HG03097 (cell line): ENCODE measurements at regions not wholly inside any gene's neighbourhood (a gene's known extent, or its start where the extent isn't known, plus 50 kb on each side); places are given as distances from the start of the nearest gene placed in this dataset.

Experiments used
- ATAC-seq: cut with Tn5 transposase; IDR thresholded peaks from one replicate; pipeline ENCODE4 v1.9.1; 2021; ENCODE audit not compliant: unreplicated experiment, low FRiP score

DNA sequence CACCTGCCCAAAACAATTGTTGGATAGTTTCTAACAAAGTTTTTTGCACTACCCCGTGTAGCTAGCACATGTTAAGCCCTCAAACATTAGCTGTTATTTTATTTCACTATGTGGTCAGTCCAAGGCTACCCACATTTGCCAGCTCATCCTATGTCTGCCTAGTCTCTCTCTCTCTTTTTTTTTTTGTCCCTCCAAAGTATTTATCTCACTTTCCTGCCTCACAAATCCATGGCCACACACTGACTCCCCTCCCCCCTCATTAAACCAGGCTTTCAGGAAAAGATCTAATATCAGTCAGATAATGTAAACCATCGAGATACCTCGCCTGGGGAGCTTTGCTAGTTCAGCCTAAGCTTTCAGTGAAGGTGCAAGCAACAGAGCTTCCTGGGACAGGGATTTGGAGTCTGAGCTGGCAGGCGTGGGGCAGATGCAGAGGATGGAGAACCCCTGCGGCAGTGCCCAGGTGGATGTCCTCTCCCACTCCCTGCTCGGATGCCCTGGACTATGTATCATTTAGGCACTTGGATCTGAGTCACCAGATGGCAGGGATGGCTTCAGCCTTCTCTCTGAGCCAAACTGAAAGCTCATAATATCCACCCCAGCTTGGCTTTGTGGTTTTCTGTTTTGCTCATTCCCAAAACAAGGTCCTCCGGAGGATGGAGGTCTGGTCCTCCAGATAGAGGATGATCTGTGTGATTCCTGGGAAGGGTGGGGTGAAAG lies 73.7 kb upstream of the FOXF1 start:
- ATAC-seq: no peak

DNA sequence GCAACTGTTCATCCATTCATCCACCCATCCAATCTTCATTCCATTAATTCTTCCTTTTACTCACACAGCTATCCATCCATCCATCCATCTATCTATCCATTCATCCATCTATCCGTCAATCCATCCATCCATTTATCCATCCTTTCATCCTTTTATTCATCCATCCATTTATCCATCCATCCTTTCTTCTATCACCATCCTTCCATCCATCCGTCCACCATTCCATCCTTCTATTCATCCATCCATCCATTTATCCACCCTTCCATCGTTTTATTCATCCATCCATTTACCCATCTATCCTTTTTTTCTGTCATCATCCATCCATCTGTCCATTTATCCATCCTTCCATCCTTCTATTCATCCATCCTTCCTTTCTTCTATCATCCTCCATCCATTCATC lies 73.0 kb upstream of the FOXF1 start:
- ATAC-seq: no peak

- ATAC-seq: no peak
Measured at GRCh38 chr16:86442703-86443102, 67.6 kb upstream of the FOXF1 start.

GRCh38 chr16:86443508-86444147 lies 66.7 kb upstream of the FOXF1 start:
- ATAC-seq: no peak

DNA sequence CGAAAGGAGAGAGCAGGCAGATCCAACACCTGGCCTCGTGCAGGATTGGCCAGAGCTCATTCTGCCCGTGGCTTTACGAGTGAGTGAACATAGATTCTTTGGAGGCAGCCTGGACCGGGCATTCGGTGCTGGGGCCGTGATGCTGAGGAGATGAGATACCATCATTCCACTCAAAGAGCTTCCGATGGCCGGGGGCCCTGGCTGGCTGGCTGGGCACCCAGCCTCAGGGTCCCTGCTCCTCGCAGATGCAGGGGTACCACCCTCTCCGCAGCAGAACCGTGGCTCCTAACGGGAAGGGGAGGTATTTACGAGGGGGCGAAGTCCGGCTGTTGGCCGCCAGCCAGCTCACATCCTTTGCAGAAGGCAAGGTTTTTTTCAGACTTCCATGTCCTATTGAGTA lies 66.1 kb upstream of the FOXF1 start:
- no peak for ATAC-seq

- no peak for ATAC-seq
Measured at GRCh38 chr16:86444661-86445060, 65.7 kb upstream of the FOXF1 start.

DNA sequence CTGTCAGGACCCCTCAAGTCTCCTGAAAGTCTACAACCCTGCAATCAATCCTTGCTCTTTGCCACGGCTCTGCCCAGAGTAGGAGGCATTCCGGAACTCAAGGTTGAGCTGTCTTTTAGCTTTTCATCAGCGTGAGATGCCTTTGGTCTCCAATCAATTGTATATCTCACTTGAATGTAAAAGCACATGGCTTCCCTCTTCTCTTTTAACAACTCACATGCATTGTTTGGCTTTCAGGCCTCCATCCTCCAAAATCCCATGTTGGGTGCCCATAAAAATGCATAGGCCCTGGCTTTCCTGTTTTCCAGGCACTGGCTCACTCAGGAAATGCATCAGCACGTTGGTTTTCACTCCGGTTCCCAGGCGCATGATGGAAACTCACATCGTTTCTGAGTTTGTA lies 64.0 kb upstream of the FOXF1 start:
- ATAC-seq: no peak

GRCh38 chr16:86447228-86447627 lies 63.1 kb upstream of the FOXF1 start:
- no peak for ATAC-seq

- ATAC-seq: no peak
Measured at GRCh38 chr16:86448306-86448890, 61.9 kb upstream of the FOXF1 start.

DNA sequence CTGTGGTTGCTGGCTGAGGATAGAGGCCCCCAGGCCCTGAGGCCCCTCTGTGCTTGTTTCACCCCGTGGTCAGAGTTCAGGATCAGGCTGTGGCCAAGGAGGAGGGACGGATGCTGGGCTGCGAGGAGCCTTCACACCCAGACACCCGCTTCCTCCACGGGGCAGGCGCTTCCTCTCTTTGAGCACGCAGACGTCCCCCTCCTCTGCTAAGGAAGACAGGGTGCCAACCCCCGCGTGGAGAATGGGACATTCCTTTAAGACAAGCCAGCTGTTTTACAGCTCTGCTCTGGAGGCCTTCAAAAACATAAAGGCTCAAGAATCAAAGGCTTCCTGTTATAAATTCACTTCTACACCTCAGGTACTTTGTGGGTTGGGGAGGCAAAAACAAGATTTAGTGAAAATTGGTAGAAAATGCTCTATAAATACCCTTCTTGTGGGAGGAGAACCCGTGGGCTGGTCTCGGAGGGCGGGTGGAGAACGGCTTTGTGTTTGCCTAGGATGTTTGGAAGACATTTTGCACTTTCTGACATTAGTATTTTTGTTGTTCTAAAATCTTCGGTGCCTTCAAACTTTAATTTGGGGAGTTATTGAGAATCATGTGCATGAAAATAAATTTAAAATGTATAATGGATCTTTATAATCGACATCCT lies 60.8 kb upstream of the FOXF1 start:
- no peak for ATAC-seq

DNA sequence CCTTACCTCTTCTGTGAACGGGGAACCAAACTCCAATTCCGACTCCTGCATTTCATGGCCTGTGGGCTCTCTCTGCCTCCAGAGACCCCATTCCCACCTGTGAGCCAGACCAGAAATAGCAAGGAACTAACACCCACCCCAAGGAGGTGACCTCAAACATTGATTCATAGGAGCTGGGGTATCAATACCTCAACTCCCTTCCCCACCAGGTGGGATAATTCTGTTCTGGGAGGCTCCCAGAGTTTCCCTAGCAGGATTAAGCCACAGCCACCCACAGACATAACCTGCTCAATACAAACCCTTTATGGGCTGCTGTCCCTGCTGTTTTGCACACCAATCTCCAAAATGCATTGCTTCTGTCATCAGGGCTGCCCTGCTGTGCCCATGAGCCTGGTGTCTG lies 59.6 kb upstream of the FOXF1 start:
- ATAC-seq: no peak

DNA sequence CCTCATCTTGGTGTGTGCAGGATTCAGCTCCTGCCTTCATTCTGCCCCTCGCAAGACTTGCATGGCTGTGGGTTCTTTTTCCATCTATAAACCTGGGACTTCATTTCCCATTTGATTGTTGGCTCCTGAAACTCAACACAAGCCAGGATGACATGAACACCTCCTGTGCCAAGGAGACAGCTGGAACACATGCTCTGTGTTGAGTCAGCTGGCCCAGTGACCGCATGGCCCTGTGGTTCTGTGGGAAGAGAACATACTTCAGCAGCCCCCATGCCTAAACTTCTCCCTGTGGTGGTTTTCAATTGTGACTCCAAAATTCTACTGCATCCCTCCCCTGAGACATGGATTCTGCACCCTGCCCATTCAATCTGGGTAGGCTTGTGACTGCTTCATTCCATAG lies 57.9 kb upstream of the FOXF1 start:
- ATAC-seq: no peak

GRCh38 chr16:86455116-86455515 lies 55.2 kb upstream of the FOXF1 start:
- ATAC-seq: no peak

- no peak for ATAC-seq
Measured at GRCh38 chr16:86455640-86456039, 54.7 kb upstream of the FOXF1 start.

DNA sequence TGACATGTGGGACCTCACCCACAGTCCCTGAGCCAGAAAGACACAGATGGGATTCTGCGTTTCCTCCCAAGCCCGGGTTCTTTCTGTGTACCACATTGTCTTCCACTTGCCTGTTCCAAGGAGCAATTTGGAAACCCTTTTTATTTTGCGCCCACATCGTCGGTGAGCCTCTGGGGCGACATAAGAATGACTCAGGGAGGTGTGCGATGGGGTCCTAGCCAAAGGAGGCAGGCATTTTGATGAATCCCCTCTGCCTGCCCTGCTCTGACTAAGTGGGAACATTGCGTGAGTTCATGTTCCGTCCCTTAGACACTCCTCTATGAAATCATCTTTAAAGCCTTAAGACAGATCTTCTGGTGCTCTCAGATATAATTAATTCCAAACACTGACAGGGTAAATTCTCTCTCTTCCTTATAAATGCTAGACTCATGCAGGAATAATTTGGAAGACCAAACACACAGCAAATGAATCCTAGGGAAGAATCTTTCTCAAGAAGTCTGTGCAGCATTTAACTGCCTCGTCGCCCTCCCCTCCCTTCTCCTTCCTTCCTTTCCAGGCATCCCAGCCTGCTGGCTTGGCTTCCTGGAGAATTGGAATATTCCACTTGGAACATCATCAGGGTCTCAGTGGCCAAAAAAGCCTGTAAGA lies 52.7 kb upstream of the FOXF1 start:
- ATAC-seq: no peak

- ATAC-seq: no peak
Measured at GRCh38 chr16:86458149-86458777, 52.1 kb upstream of the FOXF1 start.

DNA sequence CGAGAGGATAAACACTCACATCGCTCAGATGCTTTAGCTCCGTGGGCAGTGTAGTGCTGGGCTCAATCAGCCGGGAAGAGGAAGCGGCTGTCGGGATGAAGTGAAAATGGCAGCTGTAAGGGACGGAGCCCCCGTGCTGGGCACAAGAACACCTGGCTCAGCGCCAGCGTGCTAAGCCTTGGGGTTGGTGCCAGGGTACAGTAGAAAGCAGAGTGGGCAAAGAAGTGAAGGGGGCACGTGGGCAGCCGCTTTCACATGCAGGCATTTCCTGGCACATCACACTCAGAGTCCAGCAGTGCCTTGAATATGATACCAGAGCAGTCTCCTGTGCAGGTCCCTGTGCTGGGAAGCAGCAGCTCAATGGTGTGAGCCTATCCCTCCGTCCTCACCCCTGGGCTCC lies 51.1 kb upstream of the FOXF1 start:
- no peak for ATAC-seq
